ENCODE measurements at regions not wholly inside any gene's neighbourhood (a gene's known extent, or its start where the extent isn't known, plus 50 kb on each side); places are given as distances from the start of the nearest gene placed in this dataset.

DNA sequence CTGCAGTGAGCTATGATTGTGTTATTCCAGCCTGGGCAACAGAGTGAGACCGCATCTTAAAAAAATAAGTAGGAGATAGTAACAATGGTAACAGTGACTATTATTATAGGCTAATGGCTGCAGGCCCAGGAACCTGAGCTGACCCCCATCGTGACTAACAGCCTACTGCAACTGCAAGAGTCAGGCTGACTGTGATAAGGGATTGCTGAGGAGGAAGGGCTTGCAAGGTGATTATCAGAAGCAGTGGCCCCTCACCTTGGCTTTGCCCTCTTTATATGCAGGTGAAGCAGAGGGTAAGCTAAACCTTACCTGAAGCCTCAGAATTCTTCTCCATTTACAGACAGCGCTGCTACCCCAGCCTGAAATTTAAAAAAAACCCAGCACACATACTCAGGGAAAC lies 83.9 kb upstream of the SDK1 start:
- ChIA-PET CTCF (interaction anchor here (0.9 kb wide), 1 partner anchor 42 kb away, joined by 4 read pairs; no protein-coding TSS in a partner anchor), POLR2A (no interaction called here)
- H3K4me1 ChIP-seq: no peaks in the 10 kb centered on the region
- WGBS (ENCODE audit: missing lambda C conversion rate): 72% methylated on average over 3 of the region's 3 CpGs
- H3K9me3 ChIP-seq: no peaks in the 10 kb centered on the region
- DNase-seq (ENCODE audit: low read depth in 1 of 2, low spot score in 1 of 2) (no peak), ATAC-seq (no peak), FAIRE-seq (no peak)
- H3K27ac ChIP-seq: no peak overlapping the region
- no peak overlapping the region for H3K4me3 ChIP-seq
- TF ChIP-seq POLR2A (IDR thresholded peaks at IDR 0.05; ENCODE audit: low read length) (no peak), CBX8 (IDR thresholded peaks at IDR 0.05) (no peak), CHD4 (IDR thresholded peaks at IDR 0.05; ENCODE audit: borderline replicate concordance) (no peak), RARB (CRISPR knock-in tag; IDR thresholded peaks at IDR 0.05) (no peak), JUN (IDR thresholded peaks at IDR 0.05) (no peak), FOXS1 (CRISPR knock-in tag; IDR thresholded peaks at IDR 0.05) (no peak), EHMT2 (IDR thresholded peaks at IDR 0.05; ENCODE audit: low read depth) (no peak), NPAS2 (CRISPR knock-in tag; IDR thresholded peaks at IDR 0.05; ENCODE audit: borderline replicate concordance) (no peak)
- TF ChIP-seq, protein P1, sequence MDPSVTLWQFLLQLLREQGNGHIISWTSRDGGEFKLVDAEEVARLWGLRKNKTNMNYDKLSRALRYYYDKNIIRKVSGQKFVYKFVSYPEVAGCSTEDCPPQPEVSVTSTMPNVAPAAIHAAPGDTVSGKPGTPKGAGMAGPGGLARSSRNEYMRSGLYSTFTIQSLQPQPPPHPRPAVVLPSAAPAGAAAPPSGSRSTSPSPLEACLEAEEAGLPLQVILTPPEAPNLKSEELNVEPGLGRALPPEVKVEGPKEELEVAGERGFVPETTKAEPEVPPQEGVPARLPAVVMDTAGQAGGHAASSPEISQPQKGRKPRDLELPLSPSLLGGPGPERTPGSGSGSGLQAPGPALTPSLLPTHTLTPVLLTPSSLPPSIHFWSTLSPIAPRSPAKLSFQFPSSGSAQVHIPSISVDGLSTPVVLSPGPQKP (IDR thresholded peaks at IDR 0.05; ENCODE audit: low read depth, low read length): no peak
- no peak overlapping the region for H3K4me2 ChIP-seq

DNA sequence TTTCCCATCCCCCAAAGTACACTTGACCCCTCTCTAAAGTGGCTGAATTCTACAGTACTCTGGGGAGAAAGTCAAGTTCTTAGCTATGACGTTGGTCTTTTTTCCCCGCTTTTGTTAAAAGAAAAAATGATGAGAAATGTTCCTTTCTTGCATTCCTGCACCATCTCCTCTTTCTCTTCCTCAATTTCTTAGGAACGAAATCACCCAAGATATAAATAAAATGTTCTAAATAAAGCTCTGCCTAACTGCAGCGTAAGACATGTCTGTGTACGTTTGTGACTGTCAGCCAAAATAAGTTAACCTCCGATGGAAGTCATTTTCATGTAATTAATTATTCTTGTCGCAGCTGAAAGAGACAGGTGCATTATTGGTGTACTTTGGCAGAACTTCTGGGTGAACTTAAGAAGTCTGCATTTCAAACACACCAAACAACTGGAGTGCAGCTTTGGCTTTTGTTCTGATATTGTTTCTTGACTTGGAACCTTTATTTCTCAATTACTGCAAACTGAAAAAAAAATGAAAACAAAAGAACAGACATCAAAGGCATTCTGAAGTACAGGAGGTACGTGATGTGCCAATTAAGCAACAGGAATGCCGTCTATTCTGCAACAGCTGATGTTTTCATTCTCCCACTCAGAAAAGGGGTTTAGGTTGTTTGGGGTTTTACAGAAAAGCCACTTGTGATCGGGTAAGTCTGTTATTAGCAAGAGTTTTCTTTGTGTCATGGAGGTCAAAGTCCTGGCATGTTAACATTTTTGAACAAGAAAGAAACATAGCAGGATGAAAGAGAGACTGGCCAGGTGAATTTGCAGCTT lies 82.4 kb upstream of the SDK1 start:
- H3K4me1 ChIP-seq: no peaks in the 10 kb centered on the region
- H3K27ac ChIP-seq: no peak overlapping the region
- H3K9me3 ChIP-seq: no peaks in the 10 kb centered on the region
- H3K4me2 ChIP-seq: no peak overlapping the region
- ATAC-seq (no peak), FAIRE-seq (no peak), DNase-seq (ENCODE audit: low read depth in 1 of 2, low spot score in 1 of 2) (no peak)
- TF ChIP-seq POLR2A (IDR thresholded peaks at IDR 0.05; ENCODE audit: low read length): no peak
- TF ChIP-seq FOSL2 (IDR thresholded peaks at IDR 0.05): no peak
- no peak for TF ChIP-seq FOSL2 (CRISPR knock-in tag; IDR thresholded peaks at IDR 0.05)
- TF ChIP-seq EHMT2 (IDR thresholded peaks at IDR 0.05; ENCODE audit: low read depth): no peak
- TF ChIP-seq NPAS2 (CRISPR knock-in tag; IDR thresholded peaks at IDR 0.05; ENCODE audit: borderline replicate concordance): no peak
- TF ChIP-seq, protein P2, sequence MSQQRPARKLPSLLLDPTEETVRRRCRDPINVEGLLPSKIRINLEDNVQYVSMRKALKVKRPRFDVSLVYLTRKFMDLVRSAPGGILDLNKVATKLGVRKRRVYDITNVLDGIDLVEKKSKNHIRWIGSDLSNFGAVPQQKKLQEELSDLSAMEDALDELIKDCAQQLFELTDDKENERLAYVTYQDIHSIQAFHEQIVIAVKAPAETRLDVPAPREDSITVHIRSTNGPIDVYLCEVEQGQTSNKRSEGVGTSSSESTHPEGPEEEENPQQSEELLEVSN (IDR thresholded peaks at IDR 0.05; ENCODE audit: borderline replicate concordance, low read depth): no peak
- TF ChIP-seq, protein P1 (IDR thresholded peaks at IDR 0.05; ENCODE audit: low read depth, low read length): no peak
- no peak for TF ChIP-seq JUN (IDR thresholded peaks at IDR 0.05)
- no peak for TF ChIP-seq RAD21 (conservative IDR thresholded peaks at IDR 0.05 in 1 of 2, IDR thresholded peaks at IDR 0.05 in 1 of 2)
- TF ChIP-seq CHD2 (IDR thresholded peaks at IDR 0.05; ENCODE audit: low read length, partially characterized antibody): no peak
- no peak for TF ChIP-seq EHF (CRISPR knock-in tag; IDR thresholded peaks at IDR 0.05)
- no peak for TF ChIP-seq NFE2L2 (conservative IDR thresholded peaks at IDR 0.05; ENCODE audit: low read length)
- no peak for TF ChIP-seq PHF8 (IDR thresholded peaks at IDR 0.05; ENCODE audit: borderline replicate concordance, low read depth)
- no peak for TF ChIP-seq KDM1A (IDR thresholded peaks at IDR 0.05; ENCODE audit: low read depth)
- no peak for TF ChIP-seq MAZ (IDR thresholded peaks at IDR 0.05; ENCODE audit: borderline replicate concordance, low read depth, low read length)
- no peak for TF ChIP-seq CBX2 (IDR thresholded peaks at IDR 0.05; ENCODE audit: borderline replicate concordance, low read depth)
- TF ChIP-seq, protein P3, sequence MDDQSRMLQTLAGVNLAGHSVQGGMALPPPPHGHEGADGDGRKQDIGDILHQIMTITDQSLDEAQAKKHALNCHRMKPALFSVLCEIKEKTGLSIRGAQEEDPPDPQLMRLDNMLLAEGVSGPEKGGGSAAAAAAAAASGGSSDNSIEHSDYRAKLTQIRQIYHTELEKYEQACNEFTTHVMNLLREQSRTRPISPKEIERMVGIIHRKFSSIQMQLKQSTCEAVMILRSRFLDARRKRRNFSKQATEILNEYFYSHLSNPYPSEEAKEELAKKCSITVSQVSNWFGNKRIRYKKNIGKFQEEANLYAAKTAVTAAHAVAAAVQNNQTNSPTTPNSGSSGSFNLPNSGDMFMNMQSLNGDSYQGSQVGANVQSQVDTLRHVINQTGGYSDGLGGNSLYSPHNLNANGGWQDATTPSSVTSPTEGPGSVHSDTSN (IDR thresholded peaks at IDR 0.05): no peak
- CTCF ChIA-PET: no interaction called here
- H3K4me3 ChIP-seq: no peak overlapping the region
- 41% methylated on average over 10 of the region's 10 CpGs for WGBS (ENCODE audit: missing lambda C conversion rate)
- POLR2A ChIA-PET: no interaction called here

Data from A549 (cell line).